ENCODE measurements at regions not wholly inside any gene's neighbourhood (a gene's known extent, or its start where the extent isn't known, plus 50 kb on each side); places are given as distances from the start of the nearest gene placed in this dataset.

GRCh38 chr22:48869788-48870187, 957.9 kb downstream of the BRD1 start (continued):
- no peak for TF ChIP-seq CSRNP3 (CRISPR knock-in tag; IDR thresholded peaks at IDR 0.05)

GRCh38 chr22:48869161-48869560, 958.5 kb downstream of the BRD1 start:
- ATAC-seq, result no peak
- TF ChIP-seq GLIS3 (CRISPR knock-in tag; IDR thresholded peaks at IDR 0.05) (no peak), CSDC2 (CRISPR knock-in tag; IDR thresholded peaks at IDR 0.05) (no peak), OSR1 (CRISPR knock-in tag; IDR thresholded peaks at IDR 0.05) (no peak), ESRRG (CRISPR knock-in tag; IDR thresholded peaks at IDR 0.05) (no peak), TOX (CRISPR knock-in tag; IDR thresholded peaks at IDR 0.05; ENCODE audit: borderline replicate concordance) (no peak)

DNA sequence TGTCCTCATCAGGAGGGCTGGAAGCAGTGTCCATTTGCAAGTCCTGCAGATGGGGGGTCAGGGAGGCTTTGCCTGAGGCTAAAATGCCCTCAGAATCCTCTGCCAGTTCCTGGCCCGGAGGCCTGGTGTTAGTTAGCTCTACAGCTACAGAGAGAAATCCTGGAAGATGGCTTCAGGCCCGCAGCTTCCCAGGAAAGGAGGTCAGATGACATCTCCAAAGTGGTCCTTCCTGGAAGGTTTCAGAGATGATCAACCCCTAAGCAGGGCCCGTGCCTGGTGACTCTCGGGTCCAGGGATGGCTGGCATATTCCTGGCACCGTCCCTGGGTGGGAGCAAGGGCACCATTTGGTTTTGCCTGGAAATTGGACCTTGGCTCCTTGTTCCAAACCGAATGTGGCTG, 959.1 kb downstream of the BRD1 start:
- ATAC-seq, result no peak
- TF ChIP-seq CSDC2 (CRISPR knock-in tag; IDR thresholded peaks at IDR 0.05) (no peak), BACH2 (CRISPR knock-in tag; IDR thresholded peaks at IDR 0.05; ENCODE audit: borderline replicate concordance) (no peak), TOX (CRISPR knock-in tag; IDR thresholded peaks at IDR 0.05; ENCODE audit: borderline replicate concordance) (no peak), ZFP30 (CRISPR knock-in tag; IDR thresholded peaks at IDR 0.05) (no peak), CSRNP3 (CRISPR knock-in tag; IDR thresholded peaks at IDR 0.05) (no peak), GLIS3 (CRISPR knock-in tag; IDR thresholded peaks at IDR 0.05) (no peak), ZNF565 (CRISPR knock-in tag; conservative IDR thresholded peaks at IDR 0.05; ENCODE audit: low read depth) (no peak), ZC3H10 (CRISPR knock-in tag; IDR thresholded peaks at IDR 0.05) (no peak), ZFP3 (CRISPR knock-in tag; IDR thresholded peaks at IDR 0.05) (no peak), ZNF8 (CRISPR knock-in tag; IDR thresholded peaks at IDR 0.05) (no peak), ISL1 (CRISPR knock-in tag; IDR thresholded peaks at IDR 0.05) (no peak), RARB (CRISPR knock-in tag; IDR thresholded peaks at IDR 0.05) (no peak), ZNF70 (CRISPR knock-in tag; IDR thresholded peaks at IDR 0.05) (no peak), PPARA (CRISPR knock-in tag; IDR thresholded peaks at IDR 0.05; ENCODE audit: borderline replicate concordance) (no peak), TCF4 (CRISPR knock-in tag; IDR thresholded peaks at IDR 0.05; ENCODE audit: borderline replicate concordance) (no peak), SNAI2 (CRISPR knock-in tag; IDR thresholded peaks at IDR 0.05) (no peak)
- TF ChIP-seq, protein P1, sequence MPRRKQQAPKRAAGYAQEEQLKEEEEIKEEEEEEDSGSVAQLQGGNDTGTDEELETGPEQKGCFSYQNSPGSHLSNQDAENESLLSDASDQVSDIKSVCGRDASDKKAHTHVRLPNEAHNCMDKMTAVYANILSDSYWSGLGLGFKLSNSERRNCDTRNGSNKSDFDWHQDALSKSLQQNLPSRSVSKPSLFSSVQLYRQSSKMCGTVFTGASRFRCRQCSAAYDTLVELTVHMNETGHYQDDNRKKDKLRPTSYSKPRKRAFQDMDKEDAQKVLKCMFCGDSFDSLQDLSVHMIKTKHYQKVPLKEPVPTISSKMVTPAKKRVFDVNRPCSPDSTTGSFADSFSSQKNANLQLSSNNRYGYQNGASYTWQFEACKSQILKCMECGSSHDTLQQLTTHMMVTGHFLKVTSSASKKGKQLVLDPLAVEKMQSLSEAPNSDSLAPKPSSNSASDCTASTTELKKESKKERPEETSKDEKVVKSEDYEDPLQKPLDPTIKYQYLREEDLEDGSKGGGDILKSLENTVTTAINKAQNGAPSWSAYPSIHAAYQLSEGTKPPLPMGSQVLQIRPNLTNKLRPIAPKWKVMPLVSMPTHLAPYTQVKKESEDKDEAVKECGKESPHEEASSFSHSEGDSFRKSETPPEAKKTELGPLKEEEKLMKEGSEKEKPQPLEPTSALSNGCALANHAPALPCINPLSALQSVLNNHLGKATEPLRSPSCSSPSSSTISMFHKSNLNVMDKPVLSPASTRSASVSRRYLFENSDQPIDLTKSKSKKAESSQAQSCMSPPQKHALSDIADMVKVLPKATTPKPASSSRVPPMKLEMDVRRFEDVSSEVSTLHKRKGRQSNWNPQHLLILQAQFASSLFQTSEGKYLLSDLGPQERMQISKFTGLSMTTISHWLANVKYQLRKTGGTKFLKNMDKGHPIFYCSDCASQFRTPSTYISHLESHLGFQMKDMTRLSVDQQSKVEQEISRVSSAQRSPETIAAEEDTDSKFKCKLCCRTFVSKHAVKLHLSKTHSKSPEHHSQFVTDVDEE (CRISPR knock-in tag; IDR thresholded peaks at IDR 0.05), result no peak
- TF ChIP-seq, protein P2, sequence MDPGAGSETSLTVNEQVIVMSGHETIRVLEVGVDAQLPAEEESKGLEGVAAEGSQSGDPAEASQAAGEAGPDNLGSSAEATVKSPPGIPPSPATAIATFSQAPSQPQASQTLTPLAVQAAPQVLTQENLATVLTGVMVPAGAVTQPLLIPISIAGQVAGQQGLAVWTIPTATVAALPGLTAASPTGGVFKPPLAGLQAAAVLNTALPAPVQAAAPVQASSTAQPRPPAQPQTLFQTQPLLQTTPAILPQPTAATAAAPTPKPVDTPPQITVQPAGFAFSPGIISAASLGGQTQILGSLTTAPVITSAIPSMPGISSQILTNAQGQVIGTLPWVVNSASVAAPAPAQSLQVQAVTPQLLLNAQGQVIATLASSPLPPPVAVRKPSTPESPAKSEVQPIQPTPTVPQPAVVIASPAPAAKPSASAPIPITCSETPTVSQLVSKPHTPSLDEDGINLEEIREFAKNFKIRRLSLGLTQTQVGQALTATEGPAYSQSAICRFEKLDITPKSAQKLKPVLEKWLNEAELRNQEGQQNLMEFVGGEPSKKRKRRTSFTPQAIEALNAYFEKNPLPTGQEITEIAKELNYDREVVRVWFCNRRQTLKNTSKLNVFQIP (CRISPR knock-in tag; IDR thresholded peaks at IDR 0.05; ENCODE audit: borderline replicate concordance, low read depth), result no peak

GRCh38 chr22:48867891-48868290, 959.8 kb downstream of the BRD1 start:
- ATAC-seq, result no peak
- TF ChIP-seq GLIS3 (CRISPR knock-in tag; IDR thresholded peaks at IDR 0.05) (no peak), PPARA (CRISPR knock-in tag; IDR thresholded peaks at IDR 0.05; ENCODE audit: borderline replicate concordance) (no peak)

Measured in SK-N-SH treated with all-trans-retinoic acid at 6 μM for 48 hours (cell line).